Nucleus accumbens (tissue), 56 donors: ENCODE measurements at regions not wholly inside any gene's neighbourhood (a gene's known extent, or its start where the extent isn't known, plus 50 kb on each side); places are given as distances from the start of the nearest gene placed in this dataset.
"Not testable (repeated sequence)": the region's sequence is repeated elsewhere in the genome, so short reads cannot be mapped to it uniquely, and the experiment has no call there.

Source experiments
- DNase-seq, 56 donors: peaks; one replicate each; lab custom pipeline; 2025; lab: John Stamatoyannopoulos, UW

DNA sequence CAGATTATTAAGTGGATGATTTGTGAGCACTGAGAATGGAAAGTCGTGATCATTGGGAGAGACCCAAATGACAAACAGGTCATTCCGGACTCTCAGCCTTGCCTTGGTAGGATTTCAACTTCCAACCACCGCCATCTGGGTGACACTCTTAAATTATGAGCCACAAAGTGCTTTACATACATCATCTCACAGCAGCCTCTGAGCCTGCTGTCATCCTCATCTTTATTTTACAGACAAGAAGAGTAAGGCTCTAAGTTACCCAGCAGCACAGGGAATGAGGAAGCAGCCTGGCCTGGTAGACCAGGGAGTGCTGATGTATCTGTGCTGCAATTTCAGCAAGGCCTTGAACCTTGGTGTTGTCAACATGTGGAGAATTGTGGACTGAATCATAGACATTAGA is 105.8 kb upstream of the TRIM2 start:
- no peak for DNase-seq

DNA sequence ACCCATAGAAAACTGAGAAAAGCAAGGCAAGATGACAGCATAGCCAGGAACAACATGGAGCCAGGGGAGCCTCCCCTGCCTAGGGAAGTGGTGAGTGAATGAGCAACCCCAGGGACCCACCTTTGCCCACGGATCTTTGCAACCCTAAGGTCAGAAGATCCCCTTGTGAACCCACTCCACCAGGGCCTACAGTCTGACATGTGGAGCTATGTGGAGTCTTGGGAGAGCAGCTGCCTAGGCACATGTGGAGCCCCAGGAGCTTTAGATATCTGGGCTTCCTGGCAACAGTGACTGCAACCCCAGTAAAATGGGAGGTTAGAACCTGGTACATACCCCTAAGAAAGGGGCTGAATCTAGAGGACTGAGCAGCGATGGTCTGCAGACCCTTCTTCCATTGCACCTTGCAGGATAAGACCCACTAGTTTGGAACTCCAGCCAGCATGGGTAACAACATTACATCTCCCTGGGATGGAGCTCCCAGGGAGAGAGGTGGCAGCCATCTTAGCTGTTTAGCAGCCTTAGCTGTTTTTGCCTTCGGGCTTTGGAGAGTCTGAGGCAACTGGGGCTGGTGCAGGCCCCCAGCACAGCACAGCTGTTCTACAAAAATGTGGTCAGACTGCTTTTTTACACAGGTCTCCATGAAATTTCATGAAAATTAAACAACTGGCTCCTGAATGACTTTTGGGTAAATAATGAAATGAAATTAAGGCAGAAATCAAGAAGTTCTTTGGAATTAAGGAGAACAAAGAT is 104.7 kb upstream of the TRIM2 start:
- no peak for DNase-seq

DNA sequence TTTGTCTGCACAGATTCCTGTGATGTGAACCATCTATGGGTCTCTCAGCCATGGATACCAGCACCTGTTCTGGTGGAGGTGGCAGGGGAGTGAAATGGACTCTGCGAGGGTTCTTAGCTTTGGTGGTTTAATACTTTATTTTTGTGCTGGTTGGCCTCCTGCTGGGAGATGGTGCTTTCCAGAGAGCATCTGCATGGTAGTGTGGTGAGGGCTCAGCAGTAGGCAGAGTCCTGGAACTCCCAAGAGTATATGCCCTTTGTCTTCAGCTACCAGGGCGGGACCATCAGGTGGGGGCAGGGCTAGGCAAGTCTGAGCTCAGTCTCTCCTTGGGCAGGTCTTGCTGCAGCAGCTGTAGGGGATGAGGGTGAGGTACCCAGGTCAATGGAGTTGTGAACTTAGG is 97.5 kb upstream of the TRIM2 start:
- DNase-seq: not testable (repeated sequence)

DNA sequence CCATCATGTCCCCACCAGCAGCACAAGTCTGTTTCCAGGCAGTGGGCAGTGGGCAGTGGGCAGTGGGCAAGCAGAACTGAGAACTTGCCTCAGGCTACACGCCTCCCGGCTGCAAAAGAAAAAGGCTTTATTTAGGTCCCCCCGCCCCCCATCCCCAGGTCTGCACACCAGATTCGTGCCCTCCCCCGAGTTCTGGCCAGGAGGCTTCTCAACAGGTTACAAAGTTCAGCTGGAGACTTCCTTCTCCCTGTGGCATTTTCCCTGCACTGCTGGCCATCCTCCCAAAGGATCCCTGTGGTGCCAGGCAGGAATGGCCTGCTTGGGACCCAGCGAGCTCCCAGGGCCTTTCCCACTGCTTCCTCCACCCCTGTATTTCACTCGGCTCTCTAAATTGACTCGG is 97.0 kb upstream of the TRIM2 start:
- no peak for DNase-seq

DNA sequence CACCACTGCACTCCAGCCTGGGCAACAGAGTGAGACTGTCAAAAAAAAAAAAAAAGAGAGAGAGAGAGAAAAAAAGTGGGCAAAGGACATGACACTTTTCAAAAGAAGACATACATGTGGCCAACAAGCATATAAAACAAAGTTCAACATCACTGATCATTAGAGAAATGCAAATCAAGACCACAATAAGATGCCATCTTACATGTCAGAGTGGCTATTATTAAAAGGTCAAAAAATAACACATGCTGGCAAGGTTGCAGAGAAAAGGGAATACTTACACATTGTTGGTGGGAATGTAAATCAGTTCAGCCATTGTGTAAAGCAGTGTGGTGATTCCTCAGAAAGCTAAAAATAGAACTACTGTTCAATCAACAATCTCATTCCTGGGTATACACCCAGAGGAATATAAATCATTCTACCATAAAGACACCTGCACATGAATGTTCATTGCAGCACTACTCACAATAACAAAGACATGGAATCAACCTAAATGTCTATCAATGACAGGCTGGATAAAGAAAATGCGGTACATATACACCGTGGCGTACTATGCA is 94.9 kb upstream of the TRIM2 start:
- DNase-seq: no peak

DNA sequence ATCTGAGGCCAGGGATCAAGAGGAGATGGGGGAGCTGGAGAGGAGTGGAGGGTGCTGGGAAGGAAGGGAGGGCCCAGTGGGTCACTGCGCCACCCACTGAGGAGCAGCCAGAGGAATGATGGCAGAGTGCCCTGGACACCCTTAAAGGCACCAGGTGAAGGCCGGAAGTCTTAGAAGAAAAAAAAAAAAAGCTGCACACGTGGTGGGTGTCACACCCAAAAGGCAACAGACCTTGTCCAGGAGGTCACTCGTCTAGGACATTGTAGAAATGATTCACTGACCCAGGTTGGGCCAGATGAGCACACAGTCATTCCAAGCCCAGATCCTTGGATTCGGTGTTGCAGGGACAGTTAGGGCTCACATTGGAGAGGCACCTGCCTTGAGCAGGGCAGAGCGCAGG is 93.5 kb upstream of the TRIM2 start:
- DNase-seq: no peak

DNA sequence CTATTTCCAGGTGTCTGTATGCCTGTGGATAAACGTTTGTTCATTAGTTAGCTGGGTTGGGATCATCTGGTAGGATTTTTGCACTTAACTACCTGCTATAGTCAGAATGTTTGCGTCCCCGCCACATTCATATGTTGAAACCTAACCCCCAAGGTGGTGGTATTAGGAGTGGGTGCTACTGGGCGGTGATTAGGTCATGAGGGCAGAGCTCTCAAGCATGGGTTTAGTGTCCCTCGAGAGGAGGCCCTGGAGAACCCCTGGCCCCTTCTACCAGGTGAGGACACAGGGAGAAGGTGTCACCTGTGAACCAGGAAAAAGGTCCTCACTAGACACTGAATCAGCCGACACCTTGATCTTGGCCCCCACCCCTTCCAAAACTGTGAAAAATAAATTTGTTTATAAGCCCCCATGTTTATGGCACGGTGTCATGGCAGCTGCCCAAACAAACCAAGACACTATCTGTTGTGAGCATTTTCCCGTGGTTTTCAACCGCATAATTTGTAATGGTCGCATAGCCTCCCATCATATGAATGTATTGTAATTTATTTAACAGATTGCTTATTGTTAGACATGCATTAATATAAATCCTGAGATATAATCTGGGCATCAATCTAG is 92.7 kb upstream of the TRIM2 start:
- DNase-seq: no peak

DNA sequence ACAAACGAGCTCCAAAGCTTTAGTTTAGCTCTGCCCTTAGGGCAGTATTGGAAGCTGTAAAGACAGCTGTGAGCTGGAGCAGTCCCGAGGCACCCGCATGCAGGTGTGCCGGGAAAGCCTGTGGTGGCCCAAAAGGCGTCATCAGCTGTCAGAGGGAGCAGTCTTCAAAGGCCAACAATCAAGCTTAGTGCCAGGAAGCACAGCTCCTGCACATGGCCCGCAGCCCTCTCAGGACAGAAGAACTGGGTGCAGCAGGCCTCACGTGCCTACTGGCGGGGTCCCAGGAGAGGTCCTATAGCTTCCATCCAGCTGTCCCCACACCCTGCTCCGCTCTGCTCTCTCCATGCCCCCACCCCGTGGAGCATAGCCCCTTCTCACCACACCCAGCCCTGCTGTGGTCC is 92.2 kb upstream of the TRIM2 start:
- DNase-seq: no peak

DNA sequence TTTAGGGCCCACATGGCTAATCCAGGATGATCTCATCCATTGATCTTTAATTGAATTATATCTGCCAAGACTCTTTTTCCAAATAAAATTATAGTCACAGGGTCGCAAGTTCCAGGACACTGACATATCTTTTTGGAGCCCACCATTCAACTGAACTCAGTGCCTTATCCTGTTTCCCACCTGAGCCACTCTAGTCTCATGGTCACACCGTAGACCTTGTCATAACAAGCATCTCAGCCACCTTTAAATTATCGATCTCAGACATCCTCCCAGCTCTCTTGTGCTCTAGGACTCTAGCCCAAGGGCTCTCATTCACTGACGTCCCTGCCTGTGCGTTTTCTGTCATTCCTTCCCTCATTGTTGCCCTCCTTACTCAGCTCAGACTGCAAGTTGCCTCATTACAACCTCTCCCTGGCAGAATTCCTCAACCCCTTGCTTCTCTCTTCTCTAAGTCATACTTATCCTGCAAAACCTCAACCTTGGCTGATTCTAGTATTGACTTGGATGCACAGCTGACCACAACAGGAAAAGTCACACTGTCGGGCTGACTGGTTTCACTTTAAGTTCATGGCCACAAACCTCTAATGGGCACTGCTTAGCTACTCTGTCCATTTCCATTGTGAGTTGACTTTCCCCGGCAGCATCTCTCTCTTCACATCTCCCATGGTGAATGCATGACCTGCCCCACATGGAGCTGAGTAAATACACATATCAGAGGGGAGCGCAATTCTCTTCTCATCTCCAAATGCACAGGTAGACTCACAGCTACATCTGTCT is 91.0 kb upstream of the TRIM2 start:
- no peak for DNase-seq

DNA sequence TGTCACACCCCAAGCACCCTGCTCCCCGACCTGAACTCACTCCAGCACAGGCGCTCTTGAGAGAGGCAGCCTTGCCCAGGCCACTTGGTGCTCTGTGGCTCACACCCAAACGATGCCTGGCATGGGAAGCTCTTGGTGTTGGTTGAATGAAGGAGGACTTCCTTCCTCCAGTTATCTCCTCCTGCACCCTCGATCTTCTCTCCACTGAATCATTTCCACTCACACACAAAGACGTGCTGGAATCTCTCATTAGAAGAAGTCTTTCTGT is 90.5 kb upstream of the TRIM2 start:
- no peak for DNase-seq

DNA sequence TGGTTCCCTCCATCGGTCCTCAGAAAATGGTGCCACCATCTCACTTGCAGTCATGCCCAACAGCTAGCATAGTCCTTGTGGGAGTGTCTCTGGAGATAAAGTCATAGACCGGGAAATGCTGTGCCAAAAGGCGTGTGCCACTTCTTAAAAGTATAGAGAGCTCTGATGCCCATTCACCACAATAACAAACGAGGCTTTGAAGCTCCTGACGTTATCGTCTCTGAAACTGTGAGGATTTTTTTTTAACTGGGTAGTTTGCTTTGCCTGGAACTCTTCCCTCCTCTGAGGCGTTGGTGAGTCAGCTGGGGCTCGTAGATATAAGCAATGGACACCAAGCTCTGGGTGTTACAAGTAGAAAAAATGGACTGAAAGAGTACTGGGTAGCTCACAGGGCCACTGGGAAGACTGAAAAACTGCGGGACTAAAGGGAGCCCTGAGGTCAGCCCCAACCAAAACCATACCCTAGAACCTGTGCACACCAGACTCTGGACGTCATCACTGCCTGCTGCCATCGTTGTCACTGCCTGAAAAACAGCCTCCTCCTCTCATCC is 89.4 kb upstream of the TRIM2 start:
- peak in 1 of 56 donors; percentile 18 for DNase-seq

DNA sequence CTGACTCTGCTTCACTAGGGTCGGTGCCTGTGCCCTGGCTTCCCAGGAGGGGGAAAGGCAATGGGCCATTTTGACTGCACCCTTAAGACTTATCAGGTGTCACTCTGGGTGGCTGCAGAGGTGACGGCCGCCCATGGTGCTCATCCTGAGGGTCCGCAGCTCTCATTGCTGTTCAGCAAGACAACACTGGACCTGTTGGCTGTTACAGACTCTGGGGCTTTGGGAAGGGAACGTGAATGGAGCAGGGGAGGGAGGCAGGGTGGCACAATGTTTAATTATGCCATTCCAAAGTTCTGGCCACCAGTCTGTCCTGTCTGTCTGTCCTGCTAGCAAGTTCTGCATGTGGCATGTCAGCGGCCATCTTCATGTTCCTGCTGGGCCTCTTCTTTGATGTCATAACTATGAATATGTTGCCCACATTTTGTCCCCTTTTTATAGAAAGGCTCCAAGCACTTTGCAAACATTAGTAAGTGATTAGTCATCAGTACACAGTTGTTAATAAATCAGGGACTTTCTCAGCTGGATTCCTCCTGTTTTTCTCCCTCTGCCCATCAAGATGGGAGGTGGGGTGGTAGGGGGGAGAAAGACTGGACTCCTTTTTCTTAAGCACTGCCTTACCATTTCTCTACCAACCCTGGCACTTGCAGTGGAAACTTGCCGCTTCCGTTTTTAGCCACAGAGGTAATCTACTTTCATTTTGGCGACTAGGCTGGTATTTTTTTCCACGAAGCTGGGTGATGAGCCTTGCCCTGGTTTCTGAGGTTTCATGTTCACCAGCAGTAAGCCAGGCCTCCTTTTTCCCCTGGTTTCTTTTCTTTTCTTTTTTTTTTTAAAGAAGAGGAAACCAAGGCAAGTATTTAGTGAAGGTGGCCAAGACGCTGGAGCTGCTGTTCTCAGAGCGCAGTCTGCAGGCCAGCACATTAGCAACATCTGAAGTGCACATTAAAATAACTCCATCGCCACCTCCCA is 88.6 kb upstream of the TRIM2 start:
- no peak for DNase-seq

DNA sequence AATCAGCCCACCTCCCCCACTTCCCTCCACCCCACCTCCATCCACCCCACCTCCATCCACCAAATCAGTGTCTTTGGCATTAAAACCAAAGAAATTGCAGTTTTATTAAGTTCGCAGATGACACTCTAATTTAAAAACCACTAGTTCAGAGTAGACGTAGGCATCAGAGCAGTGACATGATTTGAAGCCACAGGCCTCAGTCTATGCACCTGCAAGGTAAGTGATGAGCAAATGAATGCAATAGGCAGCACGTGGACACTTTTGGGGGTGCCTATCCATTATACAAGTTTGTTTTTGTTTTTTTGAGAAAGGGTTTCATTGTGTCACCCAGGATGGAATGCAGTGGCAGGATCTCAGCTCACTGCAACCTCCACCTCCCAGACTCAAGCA is 88.0 kb upstream of the TRIM2 start:
- no peak for DNase-seq

DNA sequence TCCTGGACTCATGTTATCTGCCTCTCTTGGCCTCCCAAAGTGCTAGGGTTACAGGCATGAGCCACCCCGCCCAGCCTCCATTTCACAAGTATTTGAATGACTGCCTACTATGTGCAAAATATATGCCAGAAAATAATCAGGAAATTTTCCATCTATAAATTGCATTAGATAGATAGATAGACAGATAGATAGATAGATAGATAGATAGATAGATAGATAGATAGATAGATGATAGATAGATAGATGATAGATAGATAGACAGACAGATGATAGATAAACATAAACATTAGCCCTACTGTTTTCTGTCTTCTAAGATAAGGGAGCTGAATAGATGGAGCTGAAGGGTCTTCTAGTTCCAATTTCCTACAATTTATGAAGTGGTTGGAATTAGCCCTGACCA is 87.4 kb upstream of the TRIM2 start:
- DNase-seq: no peak

DNA sequence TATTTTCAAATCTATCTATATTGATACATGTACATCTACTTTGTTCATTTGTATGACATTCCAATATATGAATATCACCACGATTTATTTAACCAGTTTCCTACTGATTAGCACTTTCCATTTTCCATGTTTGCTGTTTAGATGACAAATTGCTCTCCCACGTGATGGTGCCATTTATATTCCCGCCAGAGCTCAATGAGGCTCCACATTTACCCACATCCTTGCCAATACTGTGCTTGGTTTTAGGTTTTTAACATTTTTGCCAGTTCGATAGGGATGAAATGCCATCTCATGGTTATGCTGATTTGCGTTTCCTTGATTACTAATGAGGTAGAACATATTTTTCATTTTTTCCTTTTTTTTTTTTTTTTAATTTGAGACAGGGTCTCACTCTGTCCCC is 86.7 kb upstream of the TRIM2 start:
- DNase-seq: no peak

DNA sequence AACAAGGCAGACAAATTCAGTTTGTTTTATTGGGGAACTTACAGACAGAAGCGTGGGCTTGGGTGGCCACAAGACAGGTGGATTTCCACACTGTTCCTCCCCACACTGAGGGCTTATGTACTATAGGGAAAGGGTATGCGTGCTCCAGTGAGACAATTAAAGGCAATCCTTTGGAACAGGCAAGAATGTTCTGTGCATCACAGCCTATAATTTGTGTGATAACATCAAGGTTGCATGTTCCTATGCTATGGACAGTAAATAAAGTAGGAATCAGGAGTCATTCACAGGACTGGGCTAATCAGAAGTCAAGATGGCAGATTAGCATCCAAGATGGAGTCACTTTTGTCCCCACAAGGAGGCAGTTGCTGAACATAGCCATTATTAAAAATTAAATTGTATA is 84.6 kb upstream of the TRIM2 start:
- DNase-seq: no peak

DNA sequence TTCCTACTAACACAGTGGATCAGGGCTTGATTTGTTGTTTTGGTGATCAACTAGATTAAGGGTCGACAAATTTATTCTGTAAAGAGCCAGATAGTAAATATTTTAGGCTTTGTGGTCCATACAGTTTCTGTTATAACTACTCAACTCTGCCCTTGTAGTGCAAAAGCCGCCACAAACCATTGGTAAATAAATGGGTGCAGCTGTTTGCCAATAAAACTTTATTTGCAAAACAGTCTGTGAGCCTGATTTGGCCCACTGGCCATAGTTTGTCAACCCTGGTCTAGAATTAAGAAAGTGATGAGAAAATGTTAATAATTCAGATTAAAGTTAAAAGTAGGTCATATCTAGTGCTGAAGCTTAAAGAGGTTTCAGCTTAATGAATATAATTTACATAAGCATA is 84.0 kb upstream of the TRIM2 start:
- DNase-seq: no peak

DNA sequence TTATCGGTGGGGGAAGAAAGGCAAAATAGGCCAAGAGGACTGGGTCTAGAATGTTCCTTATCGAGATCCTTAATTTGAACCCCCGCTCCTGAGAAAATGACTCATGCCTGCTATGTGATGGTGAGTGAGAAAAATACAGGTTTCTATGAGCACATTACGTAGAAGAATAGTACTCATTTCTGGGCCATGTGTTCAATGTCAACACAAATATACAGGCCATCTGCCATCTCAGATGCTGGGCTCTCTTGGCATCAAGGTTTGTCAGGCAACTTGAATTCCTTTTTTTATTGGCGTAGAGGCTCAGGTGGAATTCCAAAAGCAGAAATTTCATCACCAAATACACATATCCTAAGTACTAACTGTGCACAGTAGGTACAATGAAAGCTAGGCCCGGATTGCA is 81.4 kb upstream of the TRIM2 start:
- no peak for DNase-seq

DNA sequence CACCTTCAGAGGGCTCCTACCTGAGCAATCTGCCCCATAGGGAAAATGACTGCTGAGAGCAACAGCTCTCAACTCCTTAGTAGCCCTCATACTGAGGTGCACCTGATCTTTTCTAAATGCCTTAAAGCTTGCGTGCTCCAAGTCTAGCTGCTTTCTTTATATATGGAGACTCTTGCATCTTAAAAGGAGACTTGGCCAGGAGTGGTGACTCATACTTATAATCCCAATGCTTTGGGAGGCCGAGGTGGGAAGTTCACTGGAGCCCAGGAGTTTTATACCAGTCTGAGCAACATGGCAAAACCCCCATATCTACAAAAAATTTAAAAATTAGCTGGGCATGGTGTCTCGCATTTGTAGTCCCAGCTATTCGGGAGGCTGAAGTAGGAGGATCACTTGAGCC is 78.1 kb upstream of the TRIM2 start:
- no peak for DNase-seq

DNA sequence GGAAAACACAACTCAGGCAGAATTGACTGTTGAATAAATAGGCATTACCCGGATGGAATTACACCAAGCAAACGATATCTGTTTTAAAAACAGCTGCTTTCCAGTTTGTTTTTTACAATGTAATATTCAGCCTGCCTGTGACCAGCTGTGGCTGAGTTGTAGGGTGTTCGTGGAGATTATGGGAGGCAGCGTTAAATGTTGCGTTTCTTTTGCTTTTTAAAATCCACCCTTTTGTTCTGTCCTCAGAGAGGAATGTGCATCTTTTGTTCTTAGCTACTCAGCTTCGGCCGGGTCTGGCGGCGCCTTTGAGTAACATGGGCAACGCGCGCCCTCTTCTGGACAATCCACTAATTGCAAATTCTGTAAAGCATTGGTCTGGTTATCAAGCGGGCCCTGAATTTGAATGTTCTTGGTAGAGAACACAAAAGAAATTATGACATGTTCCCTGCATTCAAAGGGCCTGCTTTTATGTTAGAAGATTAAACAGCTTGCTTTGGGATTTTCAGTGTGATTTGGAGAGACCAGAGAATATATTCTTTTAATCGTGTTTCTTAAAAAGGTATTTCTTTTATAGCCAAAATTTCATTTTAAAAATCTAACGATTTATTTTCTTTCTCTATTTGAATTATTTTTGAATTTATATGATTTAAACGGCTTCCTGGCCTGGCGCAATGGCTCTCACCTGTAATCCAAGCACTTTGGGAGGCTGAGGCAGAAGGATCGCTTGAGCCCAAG is 76.3 kb upstream of the TRIM2 start:
- peak in 55 of 56 donors; percentile 13 to 97 (median 81) for DNase-seq
